BE2C (cell line): ENCODE measurements at regions not wholly inside any gene's neighbourhood (a gene's known extent, or its start where the extent isn't known, plus 50 kb on each side); places are given as distances from the start of the nearest gene placed in this dataset.
"Not testable (repeated sequence)": the region's sequence is repeated elsewhere in the genome, so short reads cannot be mapped to it uniquely, and the experiment has no call there.

Experiments
- DNase-seq: peaks from one replicate; pipeline ENCODE4 v3.0.0-alpha.2; 2020
- H3K27me3 ChIP-seq: fragments of 250-450 bp; sonication (Bioruptor Pico); 2 replicates; pipeline ENCODE4 v1.5.1; 2020; ENCODE audit warnings: mild to moderate bottlenecking
- H3K36me3 ChIP-seq: fragments of 250-450 bp; sonication (Bioruptor Pico); 2 replicates; pipeline ENCODE4 v1.5.1; 2020; ENCODE audit warnings: mild to moderate bottlenecking
- H3K4me1 ChIP-seq: fragments of 250-450 bp; sonication (Bioruptor Pico); 2 replicates; pipeline ENCODE4 v1.5.1; 2020
- H3K4me3 ChIP-seq: 2 replicates; pipeline ENCODE4 v1.5.1; 2011; ENCODE audit warnings: low read depth, low read length
- H3K9me3 ChIP-seq: fragments of 250-450 bp; sonication (Bioruptor Pico); 2 replicates; pipeline ENCODE4 v1.5.1; 2020
- CTCF ChIP-seq: IDR thresholded peaks from 2 replicates; pipeline ENCODE4 v1.5.1; 2012; ENCODE audit warnings: mild to moderate bottlenecking, low read depth, low read length

GRCh38 chr7:5121256-5121655, 68.8 kb upstream of the WIPI2 start:
- not testable (repeated sequence) for H3K36me3 ChIP-seq, DNase-seq, H3K9me3 ChIP-seq, H3K27me3 ChIP-seq, H3K4me1 ChIP-seq, H3K4me3 ChIP-seq

- DNase-seq, H3K4me3 ChIP-seq, H3K36me3 ChIP-seq, H3K9me3 ChIP-seq, H3K27me3 ChIP-seq, H3K4me1 ChIP-seq: not testable (repeated sequence)
Observed at GRCh38 chr7:5131238-5131637, 58.8 kb upstream of the WIPI2 start.

GRCh38 chr7:5132539-5132938, 57.5 kb upstream of the WIPI2 start:
- H3K9me3 ChIP-seq: no peaks in the 10 kb centered on the region
- H3K36me3 ChIP-seq: no peaks in the 10 kb centered on the region
- DNase-seq: no peak
- H3K4me3 ChIP-seq: no peak overlapping the region
- no peaks in the 10 kb centered on the region; the same call in 1 of the 2 replicates for H3K27me3 ChIP-seq
- no peak for TF ChIP-seq CTCF
- H3K4me1 ChIP-seq: no peaks in the 10 kb centered on the region

- DNase-seq: peak; percentile 49
- TF ChIP-seq CTCF: peak; percentile 60
- no peaks in the 10 kb centered on the region for H3K4me1 ChIP-seq
- no peak overlapping the region for H3K4me3 ChIP-seq
- H3K9me3 ChIP-seq: no peaks in the 10 kb centered on the region
- no peaks in the 10 kb centered on the region for H3K36me3 ChIP-seq
- no peaks in the 10 kb centered on the region for H3K27me3 ChIP-seq
Observed at GRCh38 chr7:5139998-5140397, 50.0 kb upstream of the WIPI2 start.
